SK-N-SH treated with all-trans-retinoic acid at 6 μM for 48 hours (cell line): ENCODE measurements at regions not wholly inside any gene's neighbourhood (a gene's known extent, or its start where the extent isn't known, plus 50 kb on each side); places are given as distances from the start of the nearest gene placed in this dataset.

Source experiments
- ATAC-seq: fragments of 200-7000 bp; cut with Tn5 transposase; 3 replicates; pipeline ENCODE4 v1.9.1; 2020; ENCODE audit warnings: mild to moderate bottlenecking, moderate library complexity
- ARNTL ChIP-seq: fragments of 450-650 bp; formaldehyde crosslinking; IDR thresholded peaks from 2 replicates; pipeline ENCODE4 v1.5.0; 2020; ENCODE audit warnings: low read depth, mild to moderate bottlenecking, moderate library complexity, borderline replicate concordance
- BACH2 ChIP-seq: fragments of 250-450 bp; sonication (Bioruptor Pico); IDR thresholded peaks from 2 replicates; pipeline ENCODE4 v1.9.0; 2021; ENCODE audit warnings: mild to moderate bottlenecking, borderline replicate concordance
- CSDC2 ChIP-seq: fragments of 250-450 bp; sonication (Bioruptor Pico); IDR thresholded peaks from 2 replicates; pipeline ENCODE4 v1.5.0; 2020; ENCODE audit warnings: mild to moderate bottlenecking, moderate library complexity
- GLIS3 ChIP-seq: fragments of 250-450 bp; sonication (Bioruptor Pico); IDR thresholded peaks from 2 replicates; pipeline ENCODE4 v1.5.0; 2020; ENCODE audit warnings: mild to moderate bottlenecking, moderate library complexity
- ISL1 ChIP-seq: fragments of 250-450 bp; sonication (Bioruptor Pico); IDR thresholded peaks from 2 replicates; pipeline ENCODE4 v2.1.2; 2022; ENCODE audit warnings: mild to moderate bottlenecking, moderate library complexity
- PPARA ChIP-seq: fragments of 250-450 bp; sonication (Bioruptor Pico); IDR thresholded peaks from 2 replicates; pipeline ENCODE4 v1.5.0; 2020; ENCODE audit warnings: mild to moderate bottlenecking, borderline replicate concordance
- RARB ChIP-seq: fragments of 250-450 bp; sonication (Bioruptor Pico); IDR thresholded peaks from 2 replicates; pipeline ENCODE4 v1.8.0; 2021; ENCODE audit warnings: mild to moderate bottlenecking, moderate library complexity
- SNAI2 ChIP-seq: fragments of 250-450 bp; sonication (Bioruptor Pico); IDR thresholded peaks from 2 replicates; pipeline ENCODE4 v1.5.0; 2020; ENCODE audit warnings: mild to moderate bottlenecking, moderate library complexity
- TCF4 ChIP-seq: fragments of 250-450 bp; sonication (Bioruptor Pico); IDR thresholded peaks from 2 replicates; pipeline ENCODE4 v1.8.0; 2021; ENCODE audit warnings: mild to moderate bottlenecking, moderate library complexity, borderline replicate concordance
- TOX ChIP-seq: fragments of 250-450 bp; sonication (Bioruptor Pico); IDR thresholded peaks from 2 replicates; pipeline ENCODE4 v1.8.0; 2021; ENCODE audit warnings: mild to moderate bottlenecking, moderate library complexity, borderline replicate concordance
- ZC3H10 ChIP-seq: fragments of 250-450 bp; sonication (Bioruptor Pico); IDR thresholded peaks from 2 replicates; pipeline ENCODE4 v1.5.1; 2021; ENCODE audit warnings: mild to moderate bottlenecking, moderate library complexity
- ZFP30 ChIP-seq: fragments of 450-650 bp; formaldehyde crosslinking; IDR thresholded peaks from 2 replicates; pipeline ENCODE4 v1.5.0; 2022; ENCODE audit warnings: mild to moderate bottlenecking, moderate library complexity
- ZNF565 ChIP-seq: fragments of 450-650 bp; formaldehyde crosslinking; conservative IDR thresholded peaks from 2 replicates; pipeline ENCODE4 v1.5.0; 2020; ENCODE audit warnings: low read depth, mild to moderate bottlenecking, moderate library complexity
- ZNF70 ChIP-seq: fragments of 450-650 bp; formaldehyde crosslinking; IDR thresholded peaks from 2 replicates; pipeline ENCODE4 v1.5.0; 2020; ENCODE audit warnings: mild to moderate bottlenecking, moderate library complexity
- ZNF8 ChIP-seq: fragments of 450-650 bp; formaldehyde crosslinking; IDR thresholded peaks from 2 replicates; pipeline ENCODE4 v1.5.0; 2020; ENCODE audit warnings: mild to moderate bottlenecking, moderate library complexity
- TF ChIP-seq, protein P1 (sequence below): fragments of 250-450 bp; sonication (Bioruptor Pico); IDR thresholded peaks from 2 replicates; pipeline ENCODE4 v1.8.0; 2020; ENCODE audit warnings: mild to moderate bottlenecking, moderate library complexity, borderline replicate concordance
- TF ChIP-seq, protein P2 (sequence below): fragments of 250-450 bp; sonication (Bioruptor Pico); IDR thresholded peaks from 2 replicates; pipeline ENCODE4 v1.5.1; 2020; ENCODE audit warnings: low read depth, mild to moderate bottlenecking, moderate library complexity
- TF ChIP-seq, protein P3 (sequence below): fragments of 250-450 bp; sonication (Bioruptor Pico); IDR thresholded peaks from 2 replicates; pipeline ENCODE4 v1.5.1; 2021; ENCODE audit warnings: mild to moderate bottlenecking, moderate library complexity
- TF ChIP-seq, protein P4 (sequence below): fragments of 250-450 bp; sonication (Bioruptor Pico); IDR thresholded peaks from 2 replicates; pipeline ENCODE4 v1.8.0; 2021; ENCODE audit warnings: low read depth, mild to moderate bottlenecking, moderate library complexity, borderline replicate concordance
- TF ChIP-seq, protein P5 (sequence below): fragments of 250-450 bp; sonication (Bioruptor Pico); IDR thresholded peaks from 2 replicates; pipeline ENCODE4 v1.5.0; 2020; ENCODE audit warnings: mild to moderate bottlenecking, moderate library complexity

DNA sequence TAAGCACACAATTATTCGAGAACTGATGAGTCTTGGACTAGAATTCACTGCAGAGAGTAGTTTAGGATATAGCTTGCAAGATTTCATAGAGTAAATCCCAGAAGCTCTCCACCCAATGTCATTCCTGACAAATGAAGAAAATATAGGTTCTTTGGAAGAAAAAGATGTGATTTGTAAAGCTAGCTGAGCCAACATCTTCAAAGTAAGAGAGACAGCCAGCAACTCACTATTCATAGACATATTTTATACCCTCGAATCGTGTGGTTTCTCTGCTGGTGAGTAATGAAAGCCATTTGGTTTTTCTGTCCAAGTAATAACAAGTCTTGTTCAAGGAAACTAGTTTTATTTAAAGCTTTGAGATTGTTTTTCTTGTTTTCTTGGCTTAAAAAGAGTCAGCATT, 165.7 kb upstream of the SYT6 start:
- peak; percentile 30; the same call in 1 of the 3 replicates for ATAC-seq
- TF ChIP-seq, protein P1, sequence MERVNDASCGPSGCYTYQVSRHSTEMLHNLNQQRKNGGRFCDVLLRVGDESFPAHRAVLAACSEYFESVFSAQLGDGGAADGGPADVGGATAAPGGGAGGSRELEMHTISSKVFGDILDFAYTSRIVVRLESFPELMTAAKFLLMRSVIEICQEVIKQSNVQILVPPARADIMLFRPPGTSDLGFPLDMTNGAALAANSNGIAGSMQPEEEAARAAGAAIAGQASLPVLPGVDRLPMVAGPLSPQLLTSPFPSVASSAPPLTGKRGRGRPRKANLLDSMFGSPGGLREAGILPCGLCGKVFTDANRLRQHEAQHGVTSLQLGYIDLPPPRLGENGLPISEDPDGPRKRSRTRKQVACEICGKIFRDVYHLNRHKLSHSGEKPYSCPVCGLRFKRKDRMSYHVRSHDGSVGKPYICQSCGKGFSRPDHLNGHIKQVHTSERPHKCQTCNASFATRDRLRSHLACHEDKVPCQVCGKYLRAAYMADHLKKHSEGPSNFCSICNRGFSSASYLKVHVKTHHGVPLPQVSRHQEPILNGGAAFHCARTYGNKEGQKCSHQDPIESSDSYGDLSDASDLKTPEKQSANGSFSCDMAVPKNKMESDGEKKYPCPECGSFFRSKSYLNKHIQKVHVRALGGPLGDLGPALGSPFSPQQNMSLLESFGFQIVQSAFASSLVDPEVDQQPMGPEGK (CRISPR knock-in tag) = no peak
- TF ChIP-seq ISL1 (CRISPR knock-in tag) (no peak), ARNTL (CRISPR knock-in tag) (no peak)

DNA sequence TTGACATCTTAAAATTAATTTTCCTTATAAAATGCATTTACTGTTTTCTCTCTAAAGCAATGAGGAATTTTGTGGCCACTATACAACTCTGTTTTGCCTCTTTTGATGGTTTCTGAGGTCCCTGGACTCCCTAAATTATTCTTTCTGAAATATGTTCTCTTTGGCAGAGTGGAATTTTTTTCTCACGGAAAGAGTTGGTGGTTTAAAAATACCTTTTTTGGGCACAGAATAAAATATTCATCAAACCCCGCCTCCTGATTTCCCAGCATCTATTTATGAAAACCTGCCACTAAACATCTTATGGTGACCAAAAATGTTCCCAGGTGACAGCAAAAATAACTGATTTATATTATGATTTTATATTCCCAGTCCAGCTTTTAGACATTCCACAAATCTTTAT, 165.3 kb upstream of the SYT6 start:
- TF ChIP-seq ZNF70 (CRISPR knock-in tag) (no peak), ZC3H10 (CRISPR knock-in tag) (no peak), ZNF8 (no peak), CSDC2 (CRISPR knock-in tag) (no peak), TOX (CRISPR knock-in tag) (no peak), SNAI2 (CRISPR knock-in tag) (no peak), TCF4 (no peak), RARB (CRISPR knock-in tag) (no peak), GLIS3 (CRISPR knock-in tag) (no peak), ZFP30 (CRISPR knock-in tag) (no peak), BACH2 (no peak), ZNF565 (CRISPR knock-in tag) (no peak)
- TF ChIP-seq, protein P2, sequence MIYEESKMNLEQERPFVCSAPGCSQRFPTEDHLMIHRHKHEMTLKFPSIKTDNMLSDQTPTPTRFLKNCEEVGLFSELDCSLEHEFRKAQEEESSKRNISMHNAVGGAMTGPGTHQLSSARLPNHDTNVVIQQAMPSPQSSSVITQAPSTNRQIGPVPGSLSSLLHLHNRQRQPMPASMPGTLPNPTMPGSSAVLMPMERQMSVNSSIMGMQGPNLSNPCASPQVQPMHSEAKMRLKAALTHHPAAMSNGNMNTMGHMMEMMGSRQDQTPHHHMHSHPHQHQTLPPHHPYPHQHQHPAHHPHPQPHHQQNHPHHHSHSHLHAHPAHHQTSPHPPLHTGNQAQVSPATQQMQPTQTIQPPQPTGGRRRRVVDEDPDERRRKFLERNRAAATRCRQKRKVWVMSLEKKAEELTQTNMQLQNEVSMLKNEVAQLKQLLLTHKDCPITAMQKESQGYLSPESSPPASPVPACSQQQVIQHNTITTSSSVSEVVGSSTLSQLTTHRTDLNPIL (CRISPR knock-in tag) = no peak
- TF ChIP-seq, protein P3, sequence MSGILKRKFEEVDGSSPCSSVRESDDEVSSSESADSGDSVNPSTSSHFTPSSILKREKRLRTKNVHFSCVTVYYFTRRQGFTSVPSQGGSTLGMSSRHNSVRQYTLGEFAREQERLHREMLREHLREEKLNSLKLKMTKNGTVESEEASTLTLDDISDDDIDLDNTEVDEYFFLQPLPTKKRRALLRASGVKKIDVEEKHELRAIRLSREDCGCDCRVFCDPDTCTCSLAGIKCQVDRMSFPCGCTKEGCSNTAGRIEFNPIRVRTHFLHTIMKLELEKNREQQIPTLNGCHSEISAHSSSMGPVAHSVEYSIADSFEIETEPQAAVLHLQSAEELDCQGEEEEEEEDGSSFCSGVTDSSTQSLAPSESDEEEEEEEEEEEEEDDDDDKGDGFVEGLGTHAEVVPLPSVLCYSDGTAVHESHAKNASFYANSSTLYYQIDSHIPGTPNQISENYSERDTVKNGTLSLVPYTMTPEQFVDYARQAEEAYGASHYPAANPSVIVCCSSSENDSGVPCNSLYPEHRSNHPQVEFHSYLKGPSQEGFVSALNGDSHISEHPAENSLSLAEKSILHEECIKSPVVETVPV (CRISPR knock-in tag) = no peak
- TF ChIP-seq, protein P4, sequence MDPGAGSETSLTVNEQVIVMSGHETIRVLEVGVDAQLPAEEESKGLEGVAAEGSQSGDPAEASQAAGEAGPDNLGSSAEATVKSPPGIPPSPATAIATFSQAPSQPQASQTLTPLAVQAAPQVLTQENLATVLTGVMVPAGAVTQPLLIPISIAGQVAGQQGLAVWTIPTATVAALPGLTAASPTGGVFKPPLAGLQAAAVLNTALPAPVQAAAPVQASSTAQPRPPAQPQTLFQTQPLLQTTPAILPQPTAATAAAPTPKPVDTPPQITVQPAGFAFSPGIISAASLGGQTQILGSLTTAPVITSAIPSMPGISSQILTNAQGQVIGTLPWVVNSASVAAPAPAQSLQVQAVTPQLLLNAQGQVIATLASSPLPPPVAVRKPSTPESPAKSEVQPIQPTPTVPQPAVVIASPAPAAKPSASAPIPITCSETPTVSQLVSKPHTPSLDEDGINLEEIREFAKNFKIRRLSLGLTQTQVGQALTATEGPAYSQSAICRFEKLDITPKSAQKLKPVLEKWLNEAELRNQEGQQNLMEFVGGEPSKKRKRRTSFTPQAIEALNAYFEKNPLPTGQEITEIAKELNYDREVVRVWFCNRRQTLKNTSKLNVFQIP = no peak
- TF ChIP-seq, protein P5, sequence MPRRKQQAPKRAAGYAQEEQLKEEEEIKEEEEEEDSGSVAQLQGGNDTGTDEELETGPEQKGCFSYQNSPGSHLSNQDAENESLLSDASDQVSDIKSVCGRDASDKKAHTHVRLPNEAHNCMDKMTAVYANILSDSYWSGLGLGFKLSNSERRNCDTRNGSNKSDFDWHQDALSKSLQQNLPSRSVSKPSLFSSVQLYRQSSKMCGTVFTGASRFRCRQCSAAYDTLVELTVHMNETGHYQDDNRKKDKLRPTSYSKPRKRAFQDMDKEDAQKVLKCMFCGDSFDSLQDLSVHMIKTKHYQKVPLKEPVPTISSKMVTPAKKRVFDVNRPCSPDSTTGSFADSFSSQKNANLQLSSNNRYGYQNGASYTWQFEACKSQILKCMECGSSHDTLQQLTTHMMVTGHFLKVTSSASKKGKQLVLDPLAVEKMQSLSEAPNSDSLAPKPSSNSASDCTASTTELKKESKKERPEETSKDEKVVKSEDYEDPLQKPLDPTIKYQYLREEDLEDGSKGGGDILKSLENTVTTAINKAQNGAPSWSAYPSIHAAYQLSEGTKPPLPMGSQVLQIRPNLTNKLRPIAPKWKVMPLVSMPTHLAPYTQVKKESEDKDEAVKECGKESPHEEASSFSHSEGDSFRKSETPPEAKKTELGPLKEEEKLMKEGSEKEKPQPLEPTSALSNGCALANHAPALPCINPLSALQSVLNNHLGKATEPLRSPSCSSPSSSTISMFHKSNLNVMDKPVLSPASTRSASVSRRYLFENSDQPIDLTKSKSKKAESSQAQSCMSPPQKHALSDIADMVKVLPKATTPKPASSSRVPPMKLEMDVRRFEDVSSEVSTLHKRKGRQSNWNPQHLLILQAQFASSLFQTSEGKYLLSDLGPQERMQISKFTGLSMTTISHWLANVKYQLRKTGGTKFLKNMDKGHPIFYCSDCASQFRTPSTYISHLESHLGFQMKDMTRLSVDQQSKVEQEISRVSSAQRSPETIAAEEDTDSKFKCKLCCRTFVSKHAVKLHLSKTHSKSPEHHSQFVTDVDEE (CRISPR knock-in tag) = no peak
- TF ChIP-seq, all 23 proteins: peak for 0
- no peak for ATAC-seq

DNA sequence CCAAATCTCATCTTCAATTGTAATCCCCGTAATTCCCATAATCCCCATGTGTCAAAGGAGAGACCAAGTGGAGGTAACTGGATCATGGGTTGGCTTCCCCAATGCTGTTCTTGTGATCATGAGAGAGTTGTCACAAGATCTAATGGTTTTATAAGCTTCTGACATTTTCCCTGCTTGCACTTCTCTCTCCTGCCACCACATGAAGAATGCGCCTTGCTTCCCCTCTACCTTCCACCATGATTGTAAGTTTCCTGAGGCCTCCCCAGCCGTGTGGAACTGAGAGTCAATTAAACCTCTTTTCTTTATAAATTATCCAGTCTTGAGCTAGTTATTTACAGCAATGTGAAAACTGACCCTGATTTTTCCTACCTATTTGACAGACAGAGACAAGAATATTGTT, 162.5 kb upstream of the SYT6 start:
- ATAC-seq = no peak
- TF ChIP-seq PPARA = no peak
- TF ChIP-seq, protein P4 = no peak
- no peak for TF ChIP-seq BACH2
- no peak for TF ChIP-seq ZFP30 (CRISPR knock-in tag)
